OCI-LY7 (cell line): ENCODE measurements at regions not wholly inside any gene's neighbourhood (a gene's known extent, or its start where the extent isn't known, plus 50 kb on each side); places are given as distances from the start of the nearest gene placed in this dataset.

Experiments used
- BruUV-seq: library from RNA; stranded (reverse); fragments of 400-500 nt; replicated peaks from 2 replicates; lab custom pipeline; 2021; lab: Mats Ljungman, UMichigan
- CTCF ChIA-PET: fragments of 300-600 bp; sonication (Branson Sonifier 250); formaldehyde crosslinking; loops from one replicate; lab custom pipeline; 2022; ENCODE audit warnings: antibody characterized with exemption; ENCODE audit not compliant: unreplicated experiment; lab: Charles Lee
- POLR2A ChIA-PET: fragments of 300-600 bp; sonication (Branson Sonifier 250); formaldehyde crosslinking; loops from one replicate; lab custom pipeline; 2022; ENCODE audit warnings: antibody characterized with exemption; lab: Charles Lee
- DNase-seq: peaks from one replicate; pipeline ENCODE4 v3.0.0-alpha.2; 2015; ENCODE audit warnings: low spot score
- H2AFZ ChIP-seq: fragments of 200-600 bp; sonication (generic), shearing (Covaris generic); 2 replicates; pipeline ENCODE4 v1.6.1; 2014; ENCODE audit warnings: mild to moderate bottlenecking, antibody characterized with exemption, low read length, moderate library complexity
- H3K27ac ChIP-seq: fragments of 200-600 bp; sonication (generic); 2 replicates; pipeline ENCODE4 v1.5.1; 2014; ENCODE audit warnings: mixed run types, low read depth, mild to moderate bottlenecking, moderate library complexity, low read length, inconsistent platforms; ENCODE audit not compliant: poor library complexity, severe bottlenecking
- H3K36me3 ChIP-seq: fragments of 200-600 bp; sonication (generic); 2 replicates; pipeline ENCODE4 v1.6.1; 2014; ENCODE audit warnings: mild to moderate bottlenecking, antibody characterized with exemption, low read length, moderate library complexity, mixed read lengths; ENCODE audit not compliant: insufficient read depth
- H3K4me1 ChIP-seq: fragments of 200-600 bp; sonication (generic); 2 replicates; pipeline ENCODE4 v1.5.1; 2014; ENCODE audit warnings: mild to moderate bottlenecking, low read length; ENCODE audit not compliant: insufficient read depth, poor library complexity, severe bottlenecking
- H3K4me2 ChIP-seq: fragments of 200-600 bp; sonication (generic); 2 replicates; pipeline ENCODE4 v1.6.1; 2014; ENCODE audit warnings: mild to moderate bottlenecking, low read length
- H3K4me3 ChIP-seq: fragments of 200-600 bp; sonication (generic); 2 replicates; pipeline ENCODE4 v1.5.1; 2014; ENCODE audit warnings: mild to moderate bottlenecking, low read depth, low read length; ENCODE audit not compliant: poor library complexity, severe bottlenecking
- H3K79me2 ChIP-seq: fragments of 200-600 bp; sonication (generic); 2 replicates; pipeline ENCODE4 v1.6.1; 2016; ENCODE audit warnings: low read depth, mild to moderate bottlenecking, low read length, moderate library complexity, mixed read lengths; ENCODE audit not compliant: insufficient read depth
- H3K9me2 ChIP-seq: fragments of 200-600 bp; sonication (generic); 2 replicates; pipeline ENCODE4 v1.6.1; 2016; ENCODE audit warnings: mild to moderate bottlenecking, low read length, mixed read lengths; ENCODE audit not compliant: insufficient read depth
- H3K9me3 ChIP-seq: fragments of 200-600 bp; sonication (generic); 2 replicates; pipeline ENCODE4 v1.6.1; 2014; ENCODE audit warnings: mild to moderate bottlenecking, mixed run types, low read length, mixed read lengths
- H4K20me1 ChIP-seq: fragments of 200-600 bp; sonication (generic); 2 replicates; pipeline ENCODE4 v1.6.1; 2014; ENCODE audit warnings: mild to moderate bottlenecking, antibody characterized with exemption, low read length, moderate library complexity, mixed read lengths; ENCODE audit not compliant: insufficient read depth
- EZH2phosphoT487 ChIP-seq: fragments of 200-600 bp; sonication (generic); IDR thresholded peaks from 2 replicates; pipeline ENCODE4 v1.6.1; 2018; ENCODE audit warnings: low read depth, borderline replicate concordance, mild to moderate bottlenecking, mixed run types, antibody characterized with exemption, low read length, moderate library complexity, mixed read lengths
- intact Hi-C: fragments of 100-400 bp; cut with micrococcal nuclease; formaldehyde crosslinking; loops from one replicate; pipeline ENCODE4 v1.10.0; 2022; ENCODE audit not compliant: unreplicated experiment
- TF ChIP-seq, protein P1 (sequence below): fragments of 200-600 bp; sonication (generic); conservative IDR thresholded peaks from 2 replicates; pipeline ENCODE4 v1.5.1; 2014; ENCODE audit warnings: mild to moderate bottlenecking, antibody characterized with exemption, low read length, moderate library complexity, mixed read lengths

DNA sequence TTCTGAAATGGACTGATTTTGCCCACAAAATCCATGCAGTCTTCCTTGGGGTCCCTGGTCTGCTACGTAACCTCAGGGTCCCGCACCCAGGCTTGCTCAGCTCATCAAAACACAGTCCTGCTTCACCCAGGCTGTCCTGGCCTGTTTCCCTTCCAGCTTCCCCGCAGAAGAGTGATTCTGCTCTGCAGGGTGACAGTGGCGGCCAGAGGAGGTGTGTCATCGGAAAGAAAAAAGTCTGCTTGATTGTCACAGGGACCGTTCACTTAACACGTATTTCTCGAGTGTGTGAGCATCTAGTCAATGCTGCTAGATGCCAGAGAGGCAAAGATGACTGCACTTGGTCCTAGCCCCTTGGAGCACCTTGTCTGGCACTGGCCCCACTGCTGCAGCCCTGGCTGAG is 50.1 kb upstream of the ABHD2 start:
- no peaks in the 10 kb centered on the region for H3K9me3 ChIP-seq
- no peaks in the 10 kb centered on the region for H4K20me1 ChIP-seq
- no TSS peak for BruUV-seq
- POLR2A ChIA-PET, result interaction anchor here (0.6 to 0.7 kb wide), 3 partner anchors 28 to 1805 kb away, joined by 3 to 8 read pairs (median 3); no protein-coding TSS in a partner anchor
- H3K27ac ChIP-seq, result no peak overlapping the region
- no peak overlapping the region for H2AFZ ChIP-seq
- intact Hi-C loops, result no loop called here
- no peak overlapping the region for H3K4me3 ChIP-seq
- no peak overlapping the region for H3K4me2 ChIP-seq
- TF ChIP-seq, protein P1, sequence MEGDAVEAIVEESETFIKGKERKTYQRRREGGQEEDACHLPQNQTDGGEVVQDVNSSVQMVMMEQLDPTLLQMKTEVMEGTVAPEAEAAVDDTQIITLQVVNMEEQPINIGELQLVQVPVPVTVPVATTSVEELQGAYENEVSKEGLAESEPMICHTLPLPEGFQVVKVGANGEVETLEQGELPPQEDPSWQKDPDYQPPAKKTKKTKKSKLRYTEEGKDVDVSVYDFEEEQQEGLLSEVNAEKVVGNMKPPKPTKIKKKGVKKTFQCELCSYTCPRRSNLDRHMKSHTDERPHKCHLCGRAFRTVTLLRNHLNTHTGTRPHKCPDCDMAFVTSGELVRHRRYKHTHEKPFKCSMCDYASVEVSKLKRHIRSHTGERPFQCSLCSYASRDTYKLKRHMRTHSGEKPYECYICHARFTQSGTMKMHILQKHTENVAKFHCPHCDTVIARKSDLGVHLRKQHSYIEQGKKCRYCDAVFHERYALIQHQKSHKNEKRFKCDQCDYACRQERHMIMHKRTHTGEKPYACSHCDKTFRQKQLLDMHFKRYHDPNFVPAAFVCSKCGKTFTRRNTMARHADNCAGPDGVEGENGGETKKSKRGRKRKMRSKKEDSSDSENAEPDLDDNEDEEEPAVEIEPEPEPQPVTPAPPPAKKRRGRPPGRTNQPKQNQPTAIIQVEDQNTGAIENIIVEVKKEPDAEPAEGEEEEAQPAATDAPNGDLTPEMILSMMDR, result no peak
- TF ChIP-seq EZH2phosphoT487, result no peak
- no peaks in the 10 kb centered on the region for H3K79me2 ChIP-seq
- H3K9me2 ChIP-seq, result no peaks in the 10 kb centered on the region
- H3K36me3 ChIP-seq, result no peaks in the 10 kb centered on the region
- CTCF ChIA-PET, result no interaction called here
- no peak for DNase-seq
- H3K4me1 ChIP-seq, result no peaks in the 10 kb centered on the region
